GM20431 (cell line): ENCODE measurements at regions not wholly inside any gene's neighbourhood (a gene's known extent, or its start where the extent isn't known, plus 50 kb on each side); places are given as distances from the start of the nearest gene placed in this dataset.
"Not testable (repeated sequence)": the region's sequence is repeated elsewhere in the genome, so short reads cannot be mapped to it uniquely, and the experiment has no call there.

ENCODE experiments used
- in situ Hi-C: fragments of 300-500 bp; cut with MseI, MboI; formaldehyde crosslinking; loops from one replicate; pipeline ENCODE4 v1.15.0; 2020; ENCODE audit warnings: low sequenced_read_pairs; ENCODE audit not compliant: unreplicated experiment

- in situ Hi-C loops = loop anchor here (25.0 kb wide), 1 partner anchor 383 kb away; no protein-coding TSS in a partner anchor
These were observed 833.1 kb downstream of the C4orf33 start for GRCh38 chr4:129929052-129929451.

GRCh38 chr4:129929984-129930383, 834.0 kb downstream of the C4orf33 start:
- in situ Hi-C loops = loop anchor here (25.0 kb wide), 1 partner anchor 382 kb away; no protein-coding TSS in a partner anchor

- in situ Hi-C loops = no loop called here
These were observed 854.3 kb downstream of the C4orf33 start for GRCh38 chr4:129950217-129950616.

GRCh38 chr4:129966175-129966574, 870.2 kb downstream of the C4orf33 start:
- in situ Hi-C loops = no loop called here

DNA sequence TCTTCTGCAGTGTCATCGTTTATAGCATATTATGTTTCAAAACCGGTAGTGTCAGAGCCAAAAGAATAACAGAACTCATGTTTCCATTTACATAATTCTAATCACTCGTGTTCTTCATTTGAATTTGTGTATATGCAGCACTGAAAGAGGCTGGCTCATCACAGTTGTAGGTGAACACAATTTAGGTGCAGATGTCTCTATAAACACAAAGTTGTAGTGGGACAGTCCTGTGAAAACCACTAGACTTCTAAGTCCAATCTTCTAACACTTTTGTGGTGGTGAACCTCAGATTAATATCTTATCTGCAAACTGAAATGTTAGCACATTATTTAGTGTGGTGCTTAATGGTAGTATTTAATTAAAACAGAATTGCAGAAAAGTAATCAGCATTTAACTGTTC, 872.4 kb downstream of the C4orf33 start:
- in situ Hi-C loops = no loop called here

DNA sequence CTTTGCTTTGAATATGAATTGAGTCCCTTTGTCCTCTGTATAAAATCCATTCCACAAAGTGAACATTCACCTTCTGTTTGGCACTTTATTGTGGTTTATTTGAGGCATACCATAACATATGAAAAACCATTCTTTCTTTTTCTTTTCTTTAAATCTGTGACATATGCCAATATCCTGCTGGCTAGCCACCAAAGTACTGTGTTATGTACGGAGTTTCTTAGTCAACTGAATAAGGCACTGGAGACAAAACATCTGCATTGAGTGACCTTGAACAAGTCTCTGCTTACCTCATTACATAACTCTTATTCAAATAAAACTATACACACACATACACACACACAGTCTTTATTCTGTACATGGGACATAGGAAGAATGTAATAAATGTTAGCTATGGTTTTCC, 872.8 kb downstream of the C4orf33 start:
- in situ Hi-C loops = no loop called here

DNA sequence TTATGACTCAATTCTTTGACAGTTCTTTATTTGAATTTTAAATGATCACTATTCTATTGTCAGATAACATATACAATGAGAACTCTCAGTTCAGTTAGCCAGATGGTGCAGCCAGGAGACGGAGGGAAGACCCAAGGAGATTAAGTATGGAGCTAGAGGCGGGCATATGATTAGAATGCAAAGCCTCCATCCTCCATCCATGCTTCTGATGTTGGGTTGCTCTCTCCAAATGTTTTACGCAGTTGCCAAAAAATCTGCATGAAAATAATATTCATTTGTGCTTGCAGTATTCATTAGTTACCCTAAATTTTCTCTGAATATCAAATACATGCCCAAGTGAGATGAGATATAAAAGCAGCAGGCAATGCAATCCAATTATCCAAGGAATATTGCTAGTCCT, 874.8 kb downstream of the C4orf33 start:
- in situ Hi-C loops = no loop called here

- in situ Hi-C loops = no loop called here
These were observed 875.5 kb downstream of the C4orf33 start for GRCh38 chr4:129971419-129971818.

- in situ Hi-C loops = no loop called here
These were observed 876.3 kb downstream of the C4orf33 start for GRCh38 chr4:129972257-129972656.

DNA sequence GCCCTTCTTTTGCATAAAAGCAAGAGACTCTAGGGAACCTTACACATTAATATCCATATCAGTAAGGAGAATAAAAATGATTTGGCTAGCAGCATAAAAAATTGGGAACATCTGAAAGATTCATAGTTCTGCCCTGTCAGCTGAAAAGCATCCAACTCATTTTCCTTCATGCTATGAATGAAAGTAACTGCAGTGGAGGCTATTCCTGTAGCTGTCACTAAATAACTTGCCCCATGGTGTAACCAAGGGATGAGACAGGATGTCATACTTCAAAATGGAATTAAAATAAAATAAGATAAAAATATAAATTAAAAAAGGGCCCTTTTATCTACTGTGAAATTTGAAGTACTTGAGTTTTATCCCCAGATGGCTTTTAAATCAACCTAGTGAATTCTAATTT, 878.8 kb downstream of the C4orf33 start:
- in situ Hi-C loops = no loop called here

GRCh38 chr4:129978315-129978714, 882.4 kb downstream of the C4orf33 start:
- in situ Hi-C loops = no loop called here

DNA sequence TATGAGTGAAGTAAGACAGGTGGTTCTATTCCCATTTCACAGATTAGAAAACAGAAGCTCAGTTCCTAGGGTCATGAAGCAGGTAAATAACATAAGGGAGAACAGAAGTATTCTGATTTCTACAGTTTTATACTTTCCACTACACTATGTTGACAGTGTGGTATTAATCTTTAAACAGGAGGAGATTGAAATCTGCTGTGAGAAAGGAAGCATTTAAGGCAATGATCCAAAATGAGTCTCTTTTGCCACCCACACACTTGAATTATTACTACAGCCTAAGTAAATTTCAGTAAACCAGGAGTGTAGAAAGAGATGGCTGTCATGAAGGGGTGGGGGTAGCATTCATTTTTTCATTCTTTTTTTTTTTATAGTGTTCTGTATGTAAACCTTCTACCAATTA, 893.0 kb downstream of the C4orf33 start:
- in situ Hi-C loops = no loop called here

DNA sequence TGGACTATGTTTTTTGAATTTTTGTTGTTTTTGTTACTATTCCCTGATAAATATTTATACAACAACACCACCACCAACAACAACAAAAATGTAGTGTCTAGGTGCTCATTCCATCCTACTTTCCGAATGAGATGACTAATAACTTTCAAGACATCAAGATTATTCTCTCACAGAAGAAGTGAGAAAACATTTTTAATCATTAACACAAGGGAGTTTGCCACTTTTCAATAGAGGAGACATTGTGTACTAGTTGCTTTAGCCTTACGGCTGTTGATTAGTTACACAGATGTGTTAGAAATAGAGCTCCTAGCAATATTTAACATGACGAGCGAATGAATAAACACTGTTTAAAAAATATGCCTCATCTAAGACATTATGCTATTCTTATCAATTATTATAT, 898.8 kb downstream of the C4orf33 start:
- in situ Hi-C loops = no loop called here

DNA sequence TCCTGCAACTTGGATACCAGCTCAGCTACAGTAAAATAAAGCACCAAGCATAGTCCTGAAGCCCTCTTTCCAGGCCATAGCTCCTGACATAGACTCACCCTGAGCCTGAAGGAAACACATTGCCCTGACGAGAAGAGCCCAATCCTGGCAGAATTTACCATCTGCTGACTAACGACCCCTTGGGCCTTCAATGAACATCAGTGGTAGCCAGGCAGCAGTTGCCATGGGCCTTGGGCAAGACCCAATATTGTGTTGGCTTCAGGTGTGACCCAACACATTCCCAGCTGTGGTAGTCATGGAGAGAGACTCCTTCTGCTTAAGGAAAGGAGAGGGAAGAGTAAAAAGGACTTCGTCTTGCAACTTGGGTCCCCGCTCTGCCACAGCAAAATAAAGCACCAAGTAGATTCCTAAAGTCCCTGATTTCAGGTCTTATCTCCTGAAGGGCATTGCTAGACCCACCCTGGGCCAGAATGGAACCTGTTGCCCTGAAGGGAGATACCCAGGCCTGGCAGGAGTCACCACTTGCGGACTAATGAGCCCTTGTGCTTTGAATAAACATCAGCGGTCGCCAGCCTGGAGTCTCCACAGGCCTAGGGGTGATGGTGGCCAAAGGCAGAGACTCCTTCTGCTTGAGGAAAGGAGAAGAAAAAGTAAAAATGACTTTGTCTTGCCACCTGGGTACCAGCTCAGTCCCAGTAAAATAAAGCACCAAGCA, 902.6 kb downstream of the C4orf33 start:
- in situ Hi-C loops = no loop called here

- in situ Hi-C loops = no loop called here
These were observed 903.2 kb downstream of the C4orf33 start for GRCh38 chr4:129999156-129999555.

DNA sequence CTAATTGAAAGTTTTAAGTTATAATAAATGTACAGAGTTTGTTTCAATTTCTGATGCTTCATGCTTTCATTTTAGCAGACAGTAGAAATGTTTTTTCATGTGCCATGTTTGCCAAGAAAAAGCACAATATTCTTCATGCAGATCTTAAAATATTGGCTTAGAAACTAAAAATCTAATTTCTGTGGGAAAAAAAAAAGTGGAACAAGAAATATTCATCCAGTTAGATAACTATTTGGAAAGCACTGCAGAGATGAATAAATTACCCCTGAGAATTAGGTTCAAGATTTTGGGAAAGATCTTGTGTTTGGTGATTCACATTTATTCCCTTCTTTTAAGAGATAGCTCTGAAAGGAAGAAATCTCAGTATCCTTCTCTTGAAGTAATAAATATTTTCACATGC, 912.5 kb downstream of the C4orf33 start:
- in situ Hi-C loops = no loop called here

- in situ Hi-C loops = not testable (repeated sequence)
These were observed 916.9 kb downstream of the C4orf33 start for GRCh38 chr4:130012806-130013205.

DNA sequence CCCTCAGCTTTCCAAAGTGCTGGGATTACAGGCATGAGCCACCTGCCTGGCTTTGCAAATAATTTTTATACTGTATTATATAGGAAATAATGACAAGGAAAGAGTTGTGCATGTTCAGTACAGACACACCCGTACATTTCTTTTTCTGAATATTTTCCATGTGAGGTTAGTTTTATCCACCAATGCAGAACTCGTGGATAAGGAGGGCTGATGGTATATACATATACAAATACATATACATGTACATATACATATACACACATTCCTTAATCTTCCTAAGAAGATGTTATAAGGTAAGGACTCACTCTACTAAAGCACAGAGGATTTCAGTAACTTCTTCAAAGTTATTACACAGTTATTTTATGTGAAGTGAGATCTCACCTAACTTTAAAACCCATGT, 925.8 kb downstream of the C4orf33 start:
- in situ Hi-C loops = no loop called here

GRCh38 chr4:130023088-130023487, 927.1 kb downstream of the C4orf33 start:
- in situ Hi-C loops = no loop called here

GRCh38 chr4:130025701-130026100, 929.7 kb downstream of the C4orf33 start:
- in situ Hi-C loops = no loop called here

GRCh38 chr4:130026185-130026584, 930.2 kb downstream of the C4orf33 start:
- in situ Hi-C loops = no loop called here

- in situ Hi-C loops = no loop called here
These were observed 932.0 kb downstream of the C4orf33 start for GRCh38 chr4:130027973-130028372.
